Transverse colon (tissue), 4 donors: ENCODE measurements at regions not wholly inside any gene's neighbourhood (a gene's known extent, or its start where the extent isn't known, plus 50 kb on each side); places are given as distances from the start of the nearest gene placed in this dataset.

Source experiments
- EP300 ChIP-seq: sonication (generic); formaldehyde crosslinking; IDR thresholded peaks from one replicate; pipeline ENCODE4 v1.6.1; 2017; ENCODE audit warnings: antibody characterized with exemption, low read depth
- POLR2A ChIP-seq: fragments of 450-650 bp; IDR thresholded peaks from one replicate; pipeline ENCODE4 v1.6.1; 2016; ENCODE audit warnings: antibody characterized with exemption, mild to moderate bottlenecking, moderate library complexity
- POLR2AphosphoS5 ChIP-seq, 3 donors: sonication (generic); formaldehyde crosslinking; IDR thresholded peaks; one replicate each; pipeline ENCODE4 v1.6.1; 2016; ENCODE audit warnings: antibody characterized with exemption in 3 of 3
- TF ChIP-seq, protein P1 (sequence below), 5 experiments: fragments of 200-600 bp in 3 of 5; fragments of 450-650 bp in 2 of 5; sonication (generic) in 3 of 5; IDR thresholded peaks; 1 replicate in 2 of 5; 2 replicates in 3 of 5; pipeline ENCODE4 v1.5.1; 2016 to 2017; ENCODE audit warnings: antibody characterized with exemption in 5 of 5, inconsistent platforms in 3 of 5, mild to moderate bottlenecking in 2 of 5, moderate library complexity in 1 of 5

DNA sequence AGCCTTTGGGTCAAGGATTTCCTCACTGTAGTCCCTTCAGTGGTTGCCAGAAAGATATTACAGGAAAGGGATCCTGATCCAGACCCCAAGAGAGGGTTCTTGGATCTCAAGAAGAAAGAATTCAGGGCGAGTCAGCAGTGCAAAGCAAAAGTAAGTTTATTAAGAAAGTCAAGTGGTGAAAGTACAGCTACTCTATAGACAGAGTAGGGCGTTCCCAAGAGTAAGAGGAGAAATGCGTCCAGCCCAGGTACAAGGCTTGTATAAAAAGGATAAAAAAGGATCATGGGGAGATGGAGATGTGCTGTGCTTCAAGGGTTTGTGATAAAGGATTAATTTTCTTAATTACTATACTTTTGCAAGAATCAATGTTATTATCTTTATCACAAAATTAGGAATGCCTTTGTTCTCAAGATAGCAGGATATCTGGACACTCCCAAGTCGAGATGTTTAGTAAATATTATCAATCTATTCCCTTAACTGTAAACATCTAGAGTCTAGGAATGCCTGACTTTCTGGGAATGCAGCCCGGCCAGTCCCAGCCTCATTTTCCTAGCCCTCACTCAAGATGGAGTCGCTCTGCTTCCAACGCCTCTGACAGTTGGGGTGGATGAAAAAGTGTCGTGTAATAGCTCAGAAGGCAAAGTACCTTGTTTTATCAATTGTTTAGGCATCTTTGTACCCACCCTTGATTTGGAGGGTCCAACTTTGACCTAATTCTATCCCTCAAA lies 360.7 kb downstream of the GPM6A start:
- TF ChIP-seq POLR2AphosphoS5 (IDR thresholded peaks at IDR 0.05) (no peak), POLR2A (no peak), EP300 (no peak)
- TF ChIP-seq, protein P1, sequence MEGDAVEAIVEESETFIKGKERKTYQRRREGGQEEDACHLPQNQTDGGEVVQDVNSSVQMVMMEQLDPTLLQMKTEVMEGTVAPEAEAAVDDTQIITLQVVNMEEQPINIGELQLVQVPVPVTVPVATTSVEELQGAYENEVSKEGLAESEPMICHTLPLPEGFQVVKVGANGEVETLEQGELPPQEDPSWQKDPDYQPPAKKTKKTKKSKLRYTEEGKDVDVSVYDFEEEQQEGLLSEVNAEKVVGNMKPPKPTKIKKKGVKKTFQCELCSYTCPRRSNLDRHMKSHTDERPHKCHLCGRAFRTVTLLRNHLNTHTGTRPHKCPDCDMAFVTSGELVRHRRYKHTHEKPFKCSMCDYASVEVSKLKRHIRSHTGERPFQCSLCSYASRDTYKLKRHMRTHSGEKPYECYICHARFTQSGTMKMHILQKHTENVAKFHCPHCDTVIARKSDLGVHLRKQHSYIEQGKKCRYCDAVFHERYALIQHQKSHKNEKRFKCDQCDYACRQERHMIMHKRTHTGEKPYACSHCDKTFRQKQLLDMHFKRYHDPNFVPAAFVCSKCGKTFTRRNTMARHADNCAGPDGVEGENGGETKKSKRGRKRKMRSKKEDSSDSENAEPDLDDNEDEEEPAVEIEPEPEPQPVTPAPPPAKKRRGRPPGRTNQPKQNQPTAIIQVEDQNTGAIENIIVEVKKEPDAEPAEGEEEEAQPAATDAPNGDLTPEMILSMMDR (IDR thresholded peaks at IDR 0.05): no peak
